PC-9 (cell line): ENCODE measurements at regions not wholly inside any gene's neighbourhood (a gene's known extent, or its start where the extent isn't known, plus 50 kb on each side); places are given as distances from the start of the nearest gene placed in this dataset.

Source experiments
- BruUV-seq: library from RNA; stranded (reverse); fragments of 400-500 nt; replicated peaks from 2 replicates; lab custom pipeline; 2021; lab: Mats Ljungman, UMichigan
- CTCF ChIA-PET: fragments of 300-600 bp; sonication (Branson Sonifier 250); formaldehyde crosslinking; loops from one replicate; lab custom pipeline; 2022; ENCODE audit warnings: antibody characterized with exemption; lab: Charles Lee
- POLR2A ChIA-PET: fragments of 300-600 bp; sonication (Branson Sonifier 250); formaldehyde crosslinking; loops from one replicate; lab custom pipeline; 2022; ENCODE audit warnings: antibody characterized with exemption; ENCODE audit not compliant: unreplicated experiment; lab: Charles Lee
- DNase-seq, 2 experiments: peaks; one replicate each; pipeline versions ENCODE4 v3.0.0 to v3.0.0-alpha.2; 2015 to 2022; ENCODE audit warnings: mixed read lengths in 1 of 2
- H2AFZ ChIP-seq: fragments of 200-600 bp; sonication (generic); 2 replicates; pipeline ENCODE4 v1.8.1; 2017; ENCODE audit warnings: antibody characterized with exemption
- H3F3A ChIP-seq: fragments of 200-600 bp; sonication (generic); 2 replicates; pipeline ENCODE4 v1.8.1; 2017; ENCODE audit warnings: antibody characterized with exemption, mild to moderate bottlenecking, low read depth; ENCODE audit not compliant: insufficient read depth
- H3K27ac ChIP-seq: fragments of 200-600 bp; sonication (generic); 2 replicates; pipeline ENCODE4 v1.6.1; 2016; ENCODE audit warnings: mixed run types
- H3K27me3 ChIP-seq: fragments of 200-600 bp; sonication (generic); 2 replicates; pipeline ENCODE4 v1.6.1; 2016; ENCODE audit warnings: low read depth, mixed run types; ENCODE audit not compliant: insufficient read depth
- H3K36me3 ChIP-seq: fragments of 200-600 bp; sonication (generic); 2 replicates; pipeline ENCODE4 v1.6.1; 2016; ENCODE audit warnings: low read depth, mixed run types
- H3K4me1 ChIP-seq: fragments of 200-600 bp; sonication (generic); replicated peaks from 2 replicates; pipeline ENCODE4 v1.6.1; 2016; ENCODE audit warnings: mixed run types; ENCODE audit not compliant: insufficient read depth
- H3K4me2 ChIP-seq: fragments of 200-600 bp; sonication (generic); 2 replicates; pipeline ENCODE4 v1.6.1; 2017; ENCODE audit warnings: mixed run types
- H3K4me3 ChIP-seq: fragments of 200-600 bp; sonication (generic); 2 replicates; pipeline ENCODE4 v1.6.1; 2016; ENCODE audit warnings: mixed run types
- H3K79me2 ChIP-seq: fragments of 200-600 bp; sonication (generic); 2 replicates; pipeline ENCODE4 v1.6.1; 2017; ENCODE audit warnings: low read depth, mixed run types
- H3K9me2 ChIP-seq: fragments of 200-600 bp; sonication (generic); 2 replicates; pipeline ENCODE4 v1.8.1; 2017; ENCODE audit warnings: mild to moderate bottlenecking; ENCODE audit not compliant: insufficient read depth
- H3K9me3 ChIP-seq: fragments of 200-600 bp; sonication (generic); 2 replicates; pipeline ENCODE4 v1.8.1; 2016; ENCODE audit warnings: low read depth; ENCODE audit not compliant: insufficient read depth
- H4K20me1 ChIP-seq: fragments of 200-600 bp; sonication (generic); 2 replicates; pipeline ENCODE4 v1.8.1; 2017; ENCODE audit not compliant: insufficient read depth
- EZH2 ChIP-seq: fragments of 200-600 bp; sonication (generic); IDR thresholded peaks from 2 replicates; pipeline ENCODE4 v1.8.0; 2017; ENCODE audit warnings: antibody characterized with exemption, low read depth
- intact Hi-C: fragments of 100-400 bp; cut with micrococcal nuclease; formaldehyde crosslinking; loops from one replicate; pipeline ENCODE4 v1.10.0; 2022; ENCODE audit not compliant: unreplicated experiment
- TF ChIP-seq, protein P1 (sequence below): fragments of 200-600 bp; sonication (generic); conservative IDR thresholded peaks from 2 replicates; pipeline ENCODE4 v1.6.1; 2017; ENCODE audit warnings: mixed run types, antibody characterized with exemption, mild to moderate bottlenecking, moderate library complexity

DNA sequence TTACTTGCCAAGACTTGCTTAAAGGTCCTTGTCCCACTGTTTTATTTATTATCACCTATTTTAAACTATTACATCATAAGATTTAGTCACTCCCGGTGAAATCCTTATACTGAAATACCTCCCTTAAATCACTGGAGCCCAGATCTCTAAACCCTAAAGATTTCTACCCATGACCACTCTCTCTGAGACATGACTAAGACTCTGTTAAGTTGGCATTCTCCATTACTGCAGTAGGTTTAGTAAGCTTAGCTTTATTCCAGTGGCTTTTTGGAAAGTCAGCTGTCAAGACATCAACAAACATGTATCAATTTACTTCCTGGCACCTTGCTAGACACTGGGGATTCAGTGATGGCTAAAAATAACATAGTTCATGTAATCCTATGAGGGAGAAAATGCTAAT, 874.2 kb downstream of the KCNMA1 start:
- CTCF ChIA-PET, result no interaction called here
- intact Hi-C loops, result no loop called here

GRCh38 chr10:76759681-76760080, 877.9 kb downstream of the KCNMA1 start:
- no peaks in the 10 kb centered on the region for H4K20me1 ChIP-seq
- no peaks in the 10 kb centered on the region for H3K79me2 ChIP-seq
- no peaks in the 10 kb centered on the region for H3F3A ChIP-seq
- intact Hi-C loops, result no loop called here
- H3K36me3 ChIP-seq, result no peaks in the 10 kb centered on the region
- ChIA-PET CTCF (no interaction called here), POLR2A (no interaction called here)
- no peaks in the 10 kb centered on the region for H3K9me3 ChIP-seq
- no peak overlapping the region for H3K4me2 ChIP-seq
- H3K4me1 ChIP-seq, result no peaks in the 10 kb centered on the region
- H3K4me3 ChIP-seq, result no peak overlapping the region
- TF ChIP-seq, protein P1, sequence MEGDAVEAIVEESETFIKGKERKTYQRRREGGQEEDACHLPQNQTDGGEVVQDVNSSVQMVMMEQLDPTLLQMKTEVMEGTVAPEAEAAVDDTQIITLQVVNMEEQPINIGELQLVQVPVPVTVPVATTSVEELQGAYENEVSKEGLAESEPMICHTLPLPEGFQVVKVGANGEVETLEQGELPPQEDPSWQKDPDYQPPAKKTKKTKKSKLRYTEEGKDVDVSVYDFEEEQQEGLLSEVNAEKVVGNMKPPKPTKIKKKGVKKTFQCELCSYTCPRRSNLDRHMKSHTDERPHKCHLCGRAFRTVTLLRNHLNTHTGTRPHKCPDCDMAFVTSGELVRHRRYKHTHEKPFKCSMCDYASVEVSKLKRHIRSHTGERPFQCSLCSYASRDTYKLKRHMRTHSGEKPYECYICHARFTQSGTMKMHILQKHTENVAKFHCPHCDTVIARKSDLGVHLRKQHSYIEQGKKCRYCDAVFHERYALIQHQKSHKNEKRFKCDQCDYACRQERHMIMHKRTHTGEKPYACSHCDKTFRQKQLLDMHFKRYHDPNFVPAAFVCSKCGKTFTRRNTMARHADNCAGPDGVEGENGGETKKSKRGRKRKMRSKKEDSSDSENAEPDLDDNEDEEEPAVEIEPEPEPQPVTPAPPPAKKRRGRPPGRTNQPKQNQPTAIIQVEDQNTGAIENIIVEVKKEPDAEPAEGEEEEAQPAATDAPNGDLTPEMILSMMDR, result no peak
- TF ChIP-seq EZH2, result no peak
- H3K27ac ChIP-seq, result no peak overlapping the region
- no peaks in the 10 kb centered on the region for H3K9me2 ChIP-seq
- H2AFZ ChIP-seq, result no peak overlapping the region
- peaks cover 6% of the 10 kb centered on the region; the same call in 1 of the 2 replicates for H3K27me3 ChIP-seq
- BruUV-seq, result no TSS peak
- no peak for DNase-seq

More for the DNA sequence above, 874.2 kb downstream of the KCNMA1 start:
- POLR2A ChIA-PET, result no interaction called here
- no peak overlapping the region for H2AFZ ChIP-seq
- peaks cover 26% of the 10 kb centered on the region for H3K27me3 ChIP-seq
- H3K9me2 ChIP-seq, result no peaks in the 10 kb centered on the region
- no TSS peak for BruUV-seq
- no peak overlapping the region for H3K4me3 ChIP-seq
- H3K9me3 ChIP-seq, result no peaks in the 10 kb centered on the region
- no peak for DNase-seq
- H3K27ac ChIP-seq, result no peak overlapping the region
- H3K36me3 ChIP-seq, result no peaks in the 10 kb centered on the region
- H3K4me2 ChIP-seq, result no peak overlapping the region
- no peaks in the 10 kb centered on the region for H3K4me1 ChIP-seq
- no peak for TF ChIP-seq EZH2
- TF ChIP-seq, protein P1, result no peak
- no peaks in the 10 kb centered on the region for H3F3A ChIP-seq
- H4K20me1 ChIP-seq, result no peaks in the 10 kb centered on the region
- H3K79me2 ChIP-seq, result no peaks in the 10 kb centered on the region

GRCh38 chr10:76743169-76743568, 894.4 kb downstream of the KCNMA1 start:
- TF ChIP-seq, protein P1, result no peak
- no peak for TF ChIP-seq EZH2
- no TSS peak for BruUV-seq

More at GRCh38 chr10:76743169-76743568, 894.4 kb downstream of the KCNMA1 start:
- Histone ChIP-seq H3K4me2 (no peak overlapping the region), H3K36me3 (no peaks in the 10 kb centered on the region), H3F3A (no peaks in the 10 kb centered on the region), H4K20me1 (no peaks in the 10 kb centered on the region; the same call in 1 of the 2 replicates), H3K27me3 (0 out of 2 replicates have a peak, but pooled peaks cover 7% of the 10 kb centered on the region), H3K27ac (no peak overlapping the region), H3K9me3 (no peaks in the 10 kb centered on the region), H3K9me2 (no peaks in the 10 kb centered on the region), H3K4me3 (no peak overlapping the region), H2AFZ (no peak overlapping the region), H3K79me2 (no peaks in the 10 kb centered on the region), H3K4me1 (no peaks in the 10 kb centered on the region)
- ChIA-PET POLR2A (no interaction called here), CTCF (no interaction called here)
- intact Hi-C loops, result no loop called here
- no peak for DNase-seq
